Neuronal stem cell (in vitro differentiated cells): ENCODE measurements at regions not wholly inside any gene's neighbourhood (a gene's known extent, or its start where the extent isn't known, plus 50 kb on each side); places are given as distances from the start of the nearest gene placed in this dataset. TPM values are rescaled to one million over a fixed set of nuclear protein-coding genes. Genes with fewer than 3 reads are reported as not detected.

ENCODE experiments used
- DNase-seq: peaks from one replicate; pipeline ENCODE4 v3.0.0-alpha.2; 2013; ENCODE audit warnings: low spot score
- H2AFZ ChIP-seq: one replicate; pipeline ENCODE4 v1.6.1; 2013; ENCODE audit warnings: mild to moderate bottlenecking, low read length, inconsistent platforms
- H2AK5ac ChIP-seq: 2 replicates; pipeline ENCODE4 v1.6.1; 2013; ENCODE audit warnings: low read depth, mild to moderate bottlenecking, inconsistent platforms, low read length, moderate library complexity, mixed read lengths
- H2BK120ac ChIP-seq: 2 replicates; pipeline ENCODE4 v1.6.1; 2013; ENCODE audit warnings: low read depth, mild to moderate bottlenecking, inconsistent platforms, low read length, moderate library complexity, mixed read lengths
- H2BK12ac ChIP-seq: one replicate; pipeline ENCODE4 v1.6.1; 2013; ENCODE audit warnings: low read length, inconsistent platforms
- H2BK15ac ChIP-seq: 2 replicates; pipeline ENCODE4 v1.6.1; 2013; ENCODE audit warnings: mild to moderate bottlenecking, low read length, inconsistent platforms, mixed read lengths
- H2BK5ac ChIP-seq: one replicate; pipeline ENCODE4 v1.6.1; 2013; ENCODE audit warnings: inconsistent platforms, mild to moderate bottlenecking, low read length, moderate library complexity
- H3K14ac ChIP-seq: one replicate; pipeline ENCODE4 v1.6.1; 2013; ENCODE audit warnings: low read length, inconsistent platforms
- H3K18ac ChIP-seq: 2 replicates; pipeline ENCODE4 v1.6.1; 2013; ENCODE audit warnings: low read length, inconsistent platforms
- H3K23ac ChIP-seq: 2 replicates; pipeline ENCODE4 v1.6.1; 2013; ENCODE audit warnings: low read depth, mild to moderate bottlenecking, mixed read lengths, low read length, inconsistent platforms; ENCODE audit not compliant: poor library complexity
- H3K27ac ChIP-seq: replicated peaks from 3 replicates; pipeline ENCODE4 v1.5.1; 2013; ENCODE audit warnings: low read length, inconsistent platforms
- H3K27me3 ChIP-seq, 3 experiments: 2 replicates each; pipeline ENCODE4 v1.6.1; 2013; ENCODE audit warnings: low read length in 3 of 3, mild to moderate bottlenecking in 2 of 3, inconsistent platforms in 1 of 3, low read depth in 1 of 3, mixed read lengths in 1 of 3, moderate library complexity in 1 of 3; ENCODE audit not compliant: control insufficient read depth in 3 of 3, insufficient read depth in 3 of 3
- H3K36me3 ChIP-seq, 2 donors: replicated peaks in 1 of 2; 2 replicates each; pipeline ENCODE4 v1.6.1; 2013; ENCODE audit warnings: low read length in 2 of 2; ENCODE audit not compliant: control insufficient read depth in 2 of 2, insufficient read depth in 2 of 2
- H3K4ac ChIP-seq: 2 replicates; pipeline ENCODE4 v1.6.1; 2013; ENCODE audit warnings: inconsistent platforms, mild to moderate bottlenecking, low read length, moderate library complexity
- H3K4me1 ChIP-seq, 2 donors: 1 replicate in 1 of 2; 2 replicates in 1 of 2; pipeline ENCODE4 v1.6.1; 2013; ENCODE audit warnings: low read length in 2 of 2, low read depth in 1 of 2; ENCODE audit not compliant: control insufficient read depth in 2 of 2, insufficient read depth in 1 of 2
- H3K4me2 ChIP-seq: one replicate; pipeline ENCODE4 v1.6.1; 2013; ENCODE audit warnings: mild to moderate bottlenecking, low read length, inconsistent platforms; ENCODE audit not compliant: insufficient read depth, poor library complexity, severe bottlenecking
- H3K4me3 ChIP-seq, 2 donors: 2 replicates each; pipeline ENCODE4 v1.5.1; 2013; ENCODE audit warnings: low read length in 2 of 2, mild to moderate bottlenecking in 2 of 2, inconsistent platforms in 1 of 2, moderate library complexity in 1 of 2
- H3K79me1 ChIP-seq: one replicate; pipeline ENCODE4 v1.6.1; 2013; ENCODE audit warnings: low read depth, mild to moderate bottlenecking, inconsistent platforms, low read length, moderate library complexity
- H3K9ac ChIP-seq: one replicate; pipeline ENCODE4 v1.6.1; 2013; ENCODE audit warnings: mild to moderate bottlenecking, low read depth, low read length, inconsistent platforms; ENCODE audit not compliant: poor library complexity
- H3K9me3 ChIP-seq, 2 donors: replicated peaks in 1 of 2; 2 replicates each; pipeline versions ENCODE3 to v1.6.1; 2013; ENCODE audit warnings: low read length in 2 of 2, mild to moderate bottlenecking in 2 of 2, inconsistent platforms in 1 of 2, low read depth in 1 of 2, mixed read lengths in 1 of 2, moderate library complexity in 1 of 2; ENCODE audit not compliant: control insufficient read depth in 2 of 2, insufficient read depth in 1 of 2
- H4K8ac ChIP-seq: one replicate; pipeline ENCODE4 v1.6.1; 2013; ENCODE audit warnings: low read depth, mild to moderate bottlenecking, inconsistent platforms, low read length, moderate library complexity
- H4K91ac ChIP-seq: one replicate; pipeline ENCODE4 v1.6.1; 2013; ENCODE audit warnings: low read length, low read depth, mild to moderate bottlenecking, inconsistent platforms; ENCODE audit not compliant: poor library complexity
- WGBS, 2 donors: extraction: QIAGEN DNeasy Blood & Tissue Kit; methylation state at CpG; one replicate each; pipeline ENCODE4 v1.1.7; 2013; ENCODE audit warnings: missing lambda C conversion rate in 2 of 2, mixed read lengths in 1 of 2; ENCODE audit not compliant: insufficient read length in 2 of 2, insufficient replicate concordance in 1 of 2; ENCODE audit errors: extremely low coverage in 2 of 2; 5-methylcytosine and 5-hydroxymethylcytosine counted together
- small RNA-seq: library from polyadenylated mRNA; stranded (forward); fragments of <200 nt; extraction: miRNeasy Mini kit (QIAGEN cat#:217004); gene quantifications from one replicate; pipeline ENCODE3, GENCODE V24; 2013; ENCODE audit not compliant: insufficient read depth

DNA sequence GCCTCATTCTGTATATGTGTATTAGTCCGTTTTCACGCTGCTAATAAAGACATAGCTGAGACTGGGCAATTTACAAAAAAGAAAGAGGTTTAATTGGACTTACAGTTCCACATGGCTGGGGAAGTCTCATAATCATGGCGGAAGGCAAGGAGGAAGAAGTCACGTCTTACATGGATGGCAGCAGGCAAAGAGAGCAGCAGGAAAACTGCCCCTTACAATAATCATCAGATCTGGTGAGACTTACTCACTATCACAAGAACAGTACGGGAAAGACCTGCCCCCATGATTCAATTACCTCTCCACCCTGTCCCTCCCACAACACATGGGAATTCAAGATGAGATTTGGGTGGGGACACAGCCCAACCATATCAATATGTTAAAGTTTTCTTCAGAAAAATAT is 49.8 kb upstream of the GPBP1 start:
- H2BK15ac ChIP-seq = no peak overlapping the region
- H3K9me3 ChIP-seq = peaks cover 0 to 2% of the 10 kb centered on the region in 2 donors
- no peak overlapping the region for H3K18ac ChIP-seq
- no peak overlapping the region for H2BK120ac ChIP-seq
- H3K23ac ChIP-seq = no peak overlapping the region
- no peak overlapping the region for H2AFZ ChIP-seq
- no peaks in the 10 kb centered on the region for H3K36me3 ChIP-seq
- no peak overlapping the region for H3K4ac ChIP-seq
- no peaks in the 10 kb centered on the region for H3K79me1 ChIP-seq
- no peak overlapping the region for H3K9ac ChIP-seq
- no peak overlapping the region for H3K27ac ChIP-seq
- H3K4me2 ChIP-seq = no peak overlapping the region
- no peaks in the 10 kb centered on the region for H3K4me1 ChIP-seq
- no peak overlapping the region for H4K91ac ChIP-seq
- H2BK12ac ChIP-seq = no peak overlapping the region
- no CpG with 5 or more reads among the region's 5 CpGs for WGBS, 2 donors
- no peak overlapping the region for H2AK5ac ChIP-seq
- H3K14ac ChIP-seq = no peak overlapping the region
- DNase-seq = no peak
- no peak overlapping the region for H4K8ac ChIP-seq
- no peak overlapping the region for H3K4me3 ChIP-seq
- no peak overlapping the region for H2BK5ac ChIP-seq
- no peaks in the 10 kb centered on the region for H3K27me3 ChIP-seq

Small RNA genes lying in the stretch of these regions (small RNA-seq; reads per million reads assigned to genes)
- gene AC034244.1 = not detected
